ENCODE measurements at regions not wholly inside any gene's neighbourhood (a gene's known extent, or its start where the extent isn't known, plus 50 kb on each side); places are given as distances from the start of the nearest gene placed in this dataset.
"Not testable (repeated sequence)": the region's sequence is repeated elsewhere in the genome, so short reads cannot be mapped to it uniquely, and the experiment has no call there.

- DNase-seq (ENCODE audit: low read depth) = no peak
These were observed 50.5 kb upstream of the OTOS start for GRCh38 chr2:240191001-240191400.

- no peak for DNase-seq (ENCODE audit: low read depth)
These were observed 52.2 kb upstream of the OTOS start for GRCh38 chr2:240192661-240193060.

GRCh38 chr2:240194341-240194762, 53.9 kb upstream of the OTOS start:
- DNase-seq (ENCODE audit: low read depth) = not testable (repeated sequence)

GRCh38 chr2:240195316-240195861, 54.9 kb upstream of the OTOS start:
- no peak for DNase-seq (ENCODE audit: low read depth)

- DNase-seq (ENCODE audit: low read depth) = peak; percentile 86
These were observed 56.4 kb upstream of the OTOS start for GRCh38 chr2:240196716-240197461.

- no peak for DNase-seq (ENCODE audit: low read depth)
These were observed 57.1 kb upstream of the OTOS start for GRCh38 chr2:240197462-240198139.

GRCh38 chr2:240198226-240198625, 57.8 kb upstream of the OTOS start:
- DNase-seq (ENCODE audit: low read depth) = no peak

- DNase-seq (ENCODE audit: low read depth) = no peak
These were observed 58.8 kb upstream of the OTOS start for GRCh38 chr2:240199133-240199870.

GRCh38 chr2:240200230-240201051, 60.0 kb upstream of the OTOS start:
- DNase-seq (ENCODE audit: low read depth) = peak; percentile 93

GRCh38 chr2:240201866-240202265, 61.4 kb upstream of the OTOS start:
- no peak for DNase-seq (ENCODE audit: low read depth)

- no peak for DNase-seq (ENCODE audit: low read depth)
These were observed 62.1 kb upstream of the OTOS start for GRCh38 chr2:240202586-240202985.

GRCh38 chr2:240203031-240203787, 62.8 kb upstream of the OTOS start:
- DNase-seq (ENCODE audit: low read depth) = peak; percentile 94

- no peak for DNase-seq (ENCODE audit: low read depth)
These were observed 63.4 kb upstream of the OTOS start for GRCh38 chr2:240203788-240204270.

- no peak for DNase-seq (ENCODE audit: low read depth)
These were observed 64.2 kb upstream of the OTOS start for GRCh38 chr2:240204431-240205276.

GRCh38 chr2:240205348-240205747, 64.9 kb upstream of the OTOS start:
- DNase-seq (ENCODE audit: low read depth) = peak; percentile 98

- DNase-seq (ENCODE audit: low read depth) = no peak
These were observed 65.3 kb upstream of the OTOS start for GRCh38 chr2:240205772-240206171.

GRCh38 chr2:240206630-240207029, 66.2 kb upstream of the OTOS start:
- no peak for DNase-seq (ENCODE audit: low read depth)

GRCh38 chr2:240207661-240208060, 67.2 kb upstream of the OTOS start:
- no peak for DNase-seq (ENCODE audit: low read depth)

- DNase-seq (ENCODE audit: low read depth) = no peak
These were observed 67.6 kb upstream of the OTOS start for GRCh38 chr2:240208096-240208495.

Measured in myocyte (in vitro differentiated cells).